Upper lobe of left lung (tissue), 6 donors: ENCODE measurements at regions not wholly inside any gene's neighbourhood (a gene's known extent, or its start where the extent isn't known, plus 50 kb on each side); places are given as distances from the start of the nearest gene placed in this dataset.

Source experiments
- ATAC-seq, 2 donors: fragments of 200-7000 bp; cut with Tn5 transposase; one replicate each; pipeline ENCODE4 v1.9.1; 2022; ENCODE audit warnings: mild to moderate bottlenecking in 2 of 2, moderate library complexity in 2 of 2; ENCODE audit not compliant: low FRiP score in 2 of 2
- DNase-seq, 2 donors: peaks; one replicate each; pipeline ENCODE4 v3.0.0-alpha.2; 2019 to 2020
- H3K27ac ChIP-seq, 4 donors: fragments of 200-600 bp; sonication (generic); one replicate each; pipeline ENCODE4 v1.5.1; 2016 to 2019
- H3K27me3 ChIP-seq, 4 donors: fragments of 200-600 bp; sonication (generic); one replicate each; pipeline ENCODE4 v1.5.1; 2017 to 2019
- H3K36me3 ChIP-seq, 4 donors: fragments of 200-600 bp; sonication (generic); one replicate each; pipeline ENCODE4 v1.5.1; 2016 to 2019
- H3K4me1 ChIP-seq, 4 donors: fragments of 200-600 bp; sonication (generic); one replicate each; pipeline ENCODE4 v1.5.1; 2018 to 2019
- H3K4me3 ChIP-seq, 4 donors: fragments of 200-600 bp; sonication (generic); one replicate each; pipeline ENCODE4 v1.5.1; 2017 to 2019; ENCODE audit warnings: mild to moderate bottlenecking in 2 of 4, moderate library complexity in 1 of 4
- H3K9me3 ChIP-seq, 4 donors: fragments of 200-600 bp; sonication (generic); one replicate each; pipeline ENCODE4 v1.5.1; 2018 to 2019
- EP300 ChIP-seq, 4 donors: sonication (generic); formaldehyde crosslinking; IDR thresholded peaks; one replicate each; pipeline ENCODE4 v1.5.1; 2017; ENCODE audit warnings: antibody characterized with exemption in 4 of 4, control low read depth in 2 of 4
- POLR2A ChIP-seq, 4 donors: fragments of 450-650 bp; IDR thresholded peaks; one replicate each; pipeline ENCODE4 v1.5.1; 2016 to 2017; ENCODE audit warnings: antibody characterized with exemption in 4 of 4, mild to moderate bottlenecking in 2 of 4
- POLR2AphosphoS5 ChIP-seq, 2 donors: sonication (generic); formaldehyde crosslinking; IDR thresholded peaks; one replicate each; pipeline ENCODE4 v1.5.1; 2017; ENCODE audit warnings: antibody characterized with exemption in 2 of 2
- WGBS, 2 donors: methylation state at CpG; one replicate each; pipeline ENCODE4 v1.1.5; 2017 to 2018; 5-methylcytosine and 5-hydroxymethylcytosine counted together
- TF ChIP-seq, protein P1 (sequence below), 6 experiments: fragments of 450-650 bp in 4 of 6; fragments of 200-600 bp in 2 of 6; sonication (generic) in 2 of 6; IDR thresholded peaks; one replicate each; pipeline ENCODE4 v1.5.1; 2016 to 2019; ENCODE audit warnings: antibody characterized with exemption in 6 of 6
- donor health status: DM: no; HTN: no; CAD: no; lungs with moderate emphysema.
- donor health status: DM: no; HTN: yes; CAD: no; lungs with severe emphysema.

- DNase-seq, result peak in 1 of 2 donors; percentile 14
- no peaks in the 10 kb centered on the region for H3K27me3 ChIP-seq
Measured at GRCh38 chr22:48890693-48891554, 936.7 kb downstream of the BRD1 start.

GRCh38 chr22:48889887-48890692 lies 937.6 kb downstream of the BRD1 start:
- H3K36me3 ChIP-seq, result no peaks in the 10 kb centered on the region
- DNase-seq (peak in 1 of 2 donors; percentile 14), ATAC-seq (no peak)
- WGBS, 2 donors, result 73 to 78% methylated on average over 21 to 22 of the region's 22 CpGs
- H3K27ac ChIP-seq, result no peak overlapping the region
- no peaks in the 10 kb centered on the region for H3K4me1 ChIP-seq
- no peaks in the 10 kb centered on the region for H3K27me3 ChIP-seq
- H3K4me3 ChIP-seq, result no peak overlapping the region
- no peak for TF ChIP-seq POLR2A (IDR thresholded peaks at IDR 0.05)
- TF ChIP-seq, protein P1, sequence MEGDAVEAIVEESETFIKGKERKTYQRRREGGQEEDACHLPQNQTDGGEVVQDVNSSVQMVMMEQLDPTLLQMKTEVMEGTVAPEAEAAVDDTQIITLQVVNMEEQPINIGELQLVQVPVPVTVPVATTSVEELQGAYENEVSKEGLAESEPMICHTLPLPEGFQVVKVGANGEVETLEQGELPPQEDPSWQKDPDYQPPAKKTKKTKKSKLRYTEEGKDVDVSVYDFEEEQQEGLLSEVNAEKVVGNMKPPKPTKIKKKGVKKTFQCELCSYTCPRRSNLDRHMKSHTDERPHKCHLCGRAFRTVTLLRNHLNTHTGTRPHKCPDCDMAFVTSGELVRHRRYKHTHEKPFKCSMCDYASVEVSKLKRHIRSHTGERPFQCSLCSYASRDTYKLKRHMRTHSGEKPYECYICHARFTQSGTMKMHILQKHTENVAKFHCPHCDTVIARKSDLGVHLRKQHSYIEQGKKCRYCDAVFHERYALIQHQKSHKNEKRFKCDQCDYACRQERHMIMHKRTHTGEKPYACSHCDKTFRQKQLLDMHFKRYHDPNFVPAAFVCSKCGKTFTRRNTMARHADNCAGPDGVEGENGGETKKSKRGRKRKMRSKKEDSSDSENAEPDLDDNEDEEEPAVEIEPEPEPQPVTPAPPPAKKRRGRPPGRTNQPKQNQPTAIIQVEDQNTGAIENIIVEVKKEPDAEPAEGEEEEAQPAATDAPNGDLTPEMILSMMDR (IDR thresholded peaks at IDR 0.05), result no peak
- TF ChIP-seq EP300 (IDR thresholded peaks at IDR 0.05), result no peak
- no peak for TF ChIP-seq POLR2AphosphoS5 (IDR thresholded peaks at IDR 0.05)
- peaks cover 0 to 5% (median 0%) of the 10 kb centered on the region in 4 donors for H3K9me3 ChIP-seq

More at GRCh38 chr22:48890693-48891554, 936.7 kb downstream of the BRD1 start:
- Histone ChIP-seq H3K4me3 (no peak overlapping the region), H3K27ac (no peak overlapping the region), H3K4me1 (no peaks in the 10 kb centered on the region), H3K36me3 (no peaks in the 10 kb centered on the region), H3K9me3 (peaks cover 0 to 5% (median 0%) of the 10 kb centered on the region in 4 donors)
- WGBS, 2 donors, result 82 to 86% methylated on average over 12 to 14 of the region's 14 CpGs
- no peak for ATAC-seq
- TF ChIP-seq POLR2A (IDR thresholded peaks at IDR 0.05) (no peak), POLR2AphosphoS5 (IDR thresholded peaks at IDR 0.05) (no peak), EP300 (IDR thresholded peaks at IDR 0.05) (no peak)
- TF ChIP-seq, protein P1 (IDR thresholded peaks at IDR 0.05), result no peak

DNA sequence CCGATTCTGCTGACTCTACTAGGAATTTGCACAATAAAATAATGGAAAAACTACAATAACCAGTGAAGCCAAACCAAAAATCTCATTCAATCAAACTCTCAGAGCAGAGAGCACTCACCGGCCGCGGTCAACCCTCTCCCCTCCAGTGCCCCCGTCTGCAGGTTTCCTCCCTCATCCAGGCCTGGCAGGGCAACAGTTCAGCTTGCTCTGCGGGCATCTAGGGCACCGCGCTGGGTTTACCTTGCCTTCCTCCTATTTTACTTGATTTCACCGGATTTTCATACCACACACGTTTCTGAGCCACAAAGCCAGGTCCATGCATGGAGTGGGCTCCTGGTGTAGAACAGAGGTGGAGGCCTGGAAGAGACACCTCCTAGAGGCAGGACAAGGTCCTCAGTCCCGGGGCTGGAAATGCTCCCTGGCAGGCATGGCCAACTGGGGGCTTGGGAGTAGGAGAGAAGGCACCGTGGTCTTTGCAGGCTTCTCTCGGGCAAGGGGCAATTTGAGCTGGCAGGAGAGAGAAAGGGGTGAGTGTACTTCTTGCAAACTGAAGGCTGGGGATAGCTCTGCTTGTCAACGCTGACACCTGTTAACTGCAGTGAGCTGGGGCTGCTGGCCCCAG lies 938.4 kb downstream of the BRD1 start:
- Histone ChIP-seq H3K27ac (no peak overlapping the region), H3K4me1 (no peaks in the 10 kb centered on the region), H3K9me3 (peaks cover 0 to 5% (median 0%) of the 10 kb centered on the region in 4 donors), H3K36me3 (no peaks in the 10 kb centered on the region), H3K4me3 (no peak overlapping the region), H3K27me3 (no peaks in the 10 kb centered on the region)
- ATAC-seq, result no peak
- WGBS, 2 donors, result 85 to 90% methylated on average over 14 of the region's 14 CpGs
- TF ChIP-seq POLR2A (IDR thresholded peaks at IDR 0.05) (no peak), POLR2AphosphoS5 (IDR thresholded peaks at IDR 0.05) (no peak), EP300 (IDR thresholded peaks at IDR 0.05) (no peak)
- TF ChIP-seq, protein P1 (IDR thresholded peaks at IDR 0.05), result no peak
- peak in 1 of 2 donors; percentile 15 for DNase-seq

- H3K36me3 ChIP-seq, result no peaks in the 10 kb centered on the region
- DNase-seq, result peak; percentile 7 to 26
- TF ChIP-seq POLR2AphosphoS5 (IDR thresholded peaks at IDR 0.05), result no peak
- no peak for TF ChIP-seq POLR2A (IDR thresholded peaks at IDR 0.05)
- TF ChIP-seq, protein P1 (IDR thresholded peaks at IDR 0.05), result no peak
- no peak for TF ChIP-seq EP300 (IDR thresholded peaks at IDR 0.05)
- no peaks in the 10 kb centered on the region for H3K27me3 ChIP-seq
- no peak for ATAC-seq
- no peak overlapping the region for H3K4me3 ChIP-seq
- no peaks in the 10 kb centered on the region for H3K4me1 ChIP-seq
- peaks cover 0 to 5% (median 0%) of the 10 kb centered on the region in 4 donors for H3K9me3 ChIP-seq
- 79 to 84% methylated on average over 13 to 14 of the region's 14 CpGs for WGBS, 2 donors
- H3K27ac ChIP-seq, result no peak overlapping the region
Measured at GRCh38 chr22:48888466-48889208, 939.0 kb downstream of the BRD1 start.
